Natural killer cell (primary cell): ENCODE measurements at regions not wholly inside any gene's neighbourhood (a gene's known extent, or its start where the extent isn't known, plus 50 kb on each side); places are given as distances from the start of the nearest gene placed in this dataset.
A peak's percentile ranks its signal among the peaks of the same experiment; 100 is the strongest.

Experiments used
- ATAC-seq, 3 donors: fragments of 150-1000 bp in 2 of 3; fragments of 200-7000 bp in 1 of 3; cut with Tn5 transposase; 1 replicate in 1 of 3; 2 replicates in 2 of 3; pipeline ENCODE4 v1.10.0; 2021; ENCODE audit warnings: mild to moderate bottlenecking in 2 of 3, moderate library complexity in 2 of 3
- DNase-seq, 2 donors: peaks; one replicate each; pipeline versions ENCODE4 v3.0.0 to v3.0.0-alpha.2; 2013 to 2021; ENCODE audit warnings: mixed read lengths in 1 of 2
- H3K27ac ChIP-seq: one replicate; pipeline ENCODE4 v1.5.1; 2013; ENCODE audit warnings: mild to moderate bottlenecking, low read length
- H3K27me3 ChIP-seq: one replicate; pipeline ENCODE4 v1.6.1; 2013; ENCODE audit warnings: low read length; ENCODE audit not compliant: control insufficient read depth, insufficient read depth
- H3K36me3 ChIP-seq: one replicate; pipeline ENCODE4 v1.6.1; 2013; ENCODE audit warnings: low read length; ENCODE audit not compliant: control insufficient read depth, insufficient read depth
- H3K4me1 ChIP-seq: one replicate; pipeline ENCODE4 v1.6.1; 2013; ENCODE audit warnings: low read length; ENCODE audit not compliant: control insufficient read depth, insufficient read depth
- H3K4me3 ChIP-seq: one replicate; pipeline ENCODE4 v1.5.1; 2013; ENCODE audit warnings: low read length
- H3K9me3 ChIP-seq: one replicate; pipeline ENCODE4 v1.6.1; 2013; ENCODE audit warnings: low read length; ENCODE audit not compliant: control insufficient read depth, insufficient read depth
- H3K27ac Mint-ChIP-seq, 2 donors: one replicate each; pipeline ENCODE4 v1.8.0; 2022; ENCODE audit warnings: mild to moderate bottlenecking in 2 of 2, mixed read lengths in 2 of 2, moderate library complexity in 1 of 2
- H3K27me3 Mint-ChIP-seq, 2 donors: one replicate each; pipeline ENCODE4 v1.8.0; 2022; ENCODE audit warnings: low read depth in 2 of 2, mixed read lengths in 2 of 2
- H3K36me3 Mint-ChIP-seq: one replicate; pipeline ENCODE4 v1.8.0; 2022; ENCODE audit warnings: mixed read lengths
- H3K4me1 Mint-ChIP-seq, 2 donors: one replicate each; pipeline ENCODE4 v1.8.0; 2022; ENCODE audit warnings: mixed read lengths in 2 of 2
- H3K4me3 Mint-ChIP-seq: one replicate; pipeline ENCODE4 v1.8.0; 2022; ENCODE audit warnings: mild to moderate bottlenecking, moderate library complexity, mixed read lengths
- H3K9me3 Mint-ChIP-seq, 2 donors: one replicate each; pipeline ENCODE4 v1.8.0; 2022; ENCODE audit warnings: mixed read lengths in 2 of 2
- WGBS: methylation state at CpG from one replicate; pipeline ENCODE4 v1.1.7; 2013; ENCODE audit warnings: missing lambda C conversion rate; ENCODE audit not compliant: insufficient coverage; 5-methylcytosine and 5-hydroxymethylcytosine counted together
- intact Hi-C: fragments of 100-400 bp; cut with micrococcal nuclease; formaldehyde crosslinking; loops from one replicate; pipeline ENCODE4 v1.14.2; 2022
- TF ChIP-seq, protein P1 (sequence below): fragments of 200-600 bp; IDR thresholded peaks from one replicate; pipeline ENCODE4 v1.8.0; 2022; ENCODE audit warnings: antibody characterized with exemption

DNA sequence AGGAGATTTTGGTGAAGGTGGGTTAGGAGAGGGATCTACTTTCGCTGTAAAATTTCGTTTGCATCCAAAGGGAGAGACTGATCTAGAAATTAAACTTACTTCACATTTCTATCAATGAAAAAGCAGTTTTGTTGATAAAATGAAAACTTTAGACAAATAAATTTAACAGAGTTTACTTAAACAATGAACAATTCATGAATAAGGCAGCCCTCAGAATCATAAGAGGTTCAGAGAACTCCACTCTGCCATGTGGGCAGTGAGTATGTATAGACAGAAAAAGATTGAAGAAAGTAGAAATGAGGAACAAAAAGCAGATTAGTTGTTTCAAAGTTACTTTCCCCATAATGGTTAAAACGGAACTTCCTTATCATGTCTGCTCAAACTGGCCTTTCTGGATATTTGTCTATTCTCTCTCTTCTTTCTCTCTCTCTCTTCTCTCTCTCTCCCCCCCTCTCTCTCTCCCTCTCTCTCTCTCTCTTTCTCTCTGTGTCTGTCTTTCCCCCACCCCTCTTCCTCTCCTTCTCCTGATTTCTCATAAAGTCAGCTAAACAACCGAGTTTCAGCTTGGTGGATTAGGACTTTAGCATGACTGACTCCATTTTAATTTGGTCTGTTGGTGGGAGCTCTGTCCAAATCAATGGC, 248.9 kb downstream of the TJP1 start:
- TF ChIP-seq, protein P1, sequence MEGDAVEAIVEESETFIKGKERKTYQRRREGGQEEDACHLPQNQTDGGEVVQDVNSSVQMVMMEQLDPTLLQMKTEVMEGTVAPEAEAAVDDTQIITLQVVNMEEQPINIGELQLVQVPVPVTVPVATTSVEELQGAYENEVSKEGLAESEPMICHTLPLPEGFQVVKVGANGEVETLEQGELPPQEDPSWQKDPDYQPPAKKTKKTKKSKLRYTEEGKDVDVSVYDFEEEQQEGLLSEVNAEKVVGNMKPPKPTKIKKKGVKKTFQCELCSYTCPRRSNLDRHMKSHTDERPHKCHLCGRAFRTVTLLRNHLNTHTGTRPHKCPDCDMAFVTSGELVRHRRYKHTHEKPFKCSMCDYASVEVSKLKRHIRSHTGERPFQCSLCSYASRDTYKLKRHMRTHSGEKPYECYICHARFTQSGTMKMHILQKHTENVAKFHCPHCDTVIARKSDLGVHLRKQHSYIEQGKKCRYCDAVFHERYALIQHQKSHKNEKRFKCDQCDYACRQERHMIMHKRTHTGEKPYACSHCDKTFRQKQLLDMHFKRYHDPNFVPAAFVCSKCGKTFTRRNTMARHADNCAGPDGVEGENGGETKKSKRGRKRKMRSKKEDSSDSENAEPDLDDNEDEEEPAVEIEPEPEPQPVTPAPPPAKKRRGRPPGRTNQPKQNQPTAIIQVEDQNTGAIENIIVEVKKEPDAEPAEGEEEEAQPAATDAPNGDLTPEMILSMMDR = no peak
- Mint-ChIP-seq H3K36me3 (peaks cover 6% of the 10 kb centered on the region), H3K27ac (no peak overlapping the region), H3K9me3 (no peaks in the 10 kb centered on the region), H3K4me1 (peaks cover 0 to 7% of the 10 kb centered on the region in 2 donors), H3K4me3 (no peak overlapping the region), H3K27me3 (peaks cover 39 to 62% of the 10 kb centered on the region in 2 donors)
- Histone ChIP-seq H3K27me3 (peaks cover 17% of the 10 kb centered on the region), H3K27ac (no peak overlapping the region), H3K9me3 (no peaks in the 10 kb centered on the region), H3K4me1 (no peaks in the 10 kb centered on the region), H3K36me3 (no peaks in the 10 kb centered on the region), H3K4me3 (no peak overlapping the region)
- WGBS = 68% methylated on average over 2 of the region's 4 CpGs
- DNase-seq (no peak), ATAC-seq (no peak)
- intact Hi-C loops = no loop called here

GRCh38 chr15:29571792-29572431, 250.4 kb downstream of the TJP1 start:
- Histone ChIP-seq H3K27ac (no peak overlapping the region), H3K4me1 (no peaks in the 10 kb centered on the region), H3K27me3 (peaks cover 20% of the 10 kb centered on the region), H3K9me3 (no peaks in the 10 kb centered on the region), H3K36me3 (no peaks in the 10 kb centered on the region), H3K4me3 (no peak overlapping the region)
- intact Hi-C loops = no loop called here
- TF ChIP-seq, protein P1 = no peak
- Mint-ChIP-seq H3K4me1 (peaks cover 0 to 7% of the 10 kb centered on the region in 2 donors), H3K4me3 (peak overlapping the region; percentile 58), H3K27me3 (peaks cover 49 to 76% of the 10 kb centered on the region in 2 donors), H3K27ac (no peak overlapping the region), H3K36me3 (peaks cover 6% of the 10 kb centered on the region), H3K9me3 (no peaks in the 10 kb centered on the region)
- no peak for ATAC-seq
- WGBS = 5% methylated on average over 14 of the region's 14 CpGs
- no peak for DNase-seq

GRCh38 chr15:29570948-29571791, 251.1 kb downstream of the TJP1 start:
- no peak overlapping the region for H3K4me3 ChIP-seq
- no peaks in the 10 kb centered on the region for H3K36me3 ChIP-seq
- H3K4me1 ChIP-seq = no peaks in the 10 kb centered on the region
- TF ChIP-seq, protein P1 = no peak
- no peak overlapping the region for H3K27ac ChIP-seq
- intact Hi-C loops = no loop called here
- H3K27me3 ChIP-seq = peaks cover 20% of the 10 kb centered on the region
- Mint-ChIP-seq H3K27me3 (peaks cover 50 to 76% of the 10 kb centered on the region in 2 donors), H3K36me3 (peaks cover 6% of the 10 kb centered on the region), H3K27ac (no peak overlapping the region), H3K4me3 (peak overlapping the region; percentile 58), H3K9me3 (no peaks in the 10 kb centered on the region), H3K4me1 (peaks cover 0 to 7% of the 10 kb centered on the region in 2 donors)
- no peaks in the 10 kb centered on the region for H3K9me3 ChIP-seq
- 4% methylated on average over 85 of the region's 85 CpGs for WGBS
- no peak for DNase-seq
- no peak for ATAC-seq
